ENCODE measurements at regions not wholly inside any gene's neighbourhood (a gene's known extent, or its start where the extent isn't known, plus 50 kb on each side); places are given as distances from the start of the nearest gene placed in this dataset.

- H3K9me3 Mint-ChIP-seq, result no peaks in the 10 kb centered on the region
- TF ChIP-seq ZNF416 (CRISPR knock-in tag; IDR thresholded peaks at IDR 0.05), result no peak
- no peak for TF ChIP-seq EMX1 (CRISPR knock-in tag; IDR thresholded peaks at IDR 0.05)
- TF ChIP-seq KAT7 (CRISPR knock-in tag; IDR thresholded peaks at IDR 0.05; ENCODE audit: borderline replicate concordance), result no peak
- TF ChIP-seq ARID4B (CRISPR knock-in tag; IDR thresholded peaks at IDR 0.05; ENCODE audit: borderline replicate concordance), result no peak
- TF ChIP-seq, protein P1, sequence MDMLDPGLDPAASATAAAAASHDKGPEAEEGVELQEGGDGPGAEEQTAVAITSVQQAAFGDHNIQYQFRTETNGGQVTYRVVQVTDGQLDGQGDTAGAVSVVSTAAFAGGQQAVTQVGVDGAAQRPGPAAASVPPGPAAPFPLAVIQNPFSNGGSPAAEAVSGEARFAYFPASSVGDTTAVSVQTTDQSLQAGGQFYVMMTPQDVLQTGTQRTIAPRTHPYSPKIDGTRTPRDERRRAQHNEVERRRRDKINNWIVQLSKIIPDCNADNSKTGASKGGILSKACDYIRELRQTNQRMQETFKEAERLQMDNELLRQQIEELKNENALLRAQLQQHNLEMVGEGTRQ (CRISPR knock-in tag; IDR thresholded peaks at IDR 0.05), result no peak
- no peak for TF ChIP-seq MXD4 (CRISPR knock-in tag; IDR thresholded peaks at IDR 0.05; ENCODE audit: borderline replicate concordance)
- TF ChIP-seq SP1 (CRISPR knock-in tag; conservative IDR thresholded peaks at IDR 0.05), result no peak
- no peak for TF ChIP-seq JUN (CRISPR knock-in tag; IDR thresholded peaks at IDR 0.05)
- no peak for TF ChIP-seq STAT6 (CRISPR knock-in tag; conservative IDR thresholded peaks at IDR 0.05; ENCODE audit: low read depth)
- ATAC-seq (no peak), DNase-seq (ENCODE audit: low spot score) (no peak)
- H3K4me1 Mint-ChIP-seq, result peaks cover 3% of the 10 kb centered on the region
- ChIA-PET POLR2A (no interaction called here), CTCF (no interaction called here)
- no peaks in the 10 kb centered on the region; the same call in 1 of the 2 replicates for H3K27me3 Mint-ChIP-seq (ENCODE audit: low read depth)
- H3K27ac Mint-ChIP-seq, result no peak overlapping the region
- H3K36me3 Mint-ChIP-seq, result no peaks in the 10 kb centered on the region
- no peak overlapping the region for H3K4me3 Mint-ChIP-seq
These were observed 50.2 kb upstream of the GMNC start for GRCh38 chr3:190912736-190913135.
